Spleen (tissue), 11 donors: ENCODE measurements at regions not wholly inside any gene's neighbourhood (a gene's known extent, or its start where the extent isn't known, plus 50 kb on each side); places are given as distances from the start of the nearest gene placed in this dataset.
"Not testable (repeated sequence)": the region's sequence is repeated elsewhere in the genome, so short reads cannot be mapped to it uniquely, and the experiment has no call there.

Source experiments
- DNase-seq: peaks from one replicate; pipeline ENCODE4 v3.0.0-alpha.2; 2020
- H3K27ac ChIP-seq, 8 donors: fragments of 200-600 bp; sonication (generic) in 7 of 8; 1 replicate in 4 of 8; 2 replicates in 4 of 8; pipeline versions ENCODE4 v1.5.0 to v1.8.0; 2016 to 2021; ENCODE audit warnings: inconsistent platforms in 4 of 8, mild to moderate bottlenecking in 4 of 8, moderate library complexity in 1 of 8
- H3K27me3 ChIP-seq, 7 donors: fragments of 200-600 bp; sonication (generic) in 6 of 7; replicated peaks in 1 of 7; 1 replicate in 4 of 7; 2 replicates in 3 of 7; pipeline versions ENCODE4 v1.5.0 to v1.8.0; 2016 to 2021; ENCODE audit warnings: inconsistent platforms in 3 of 7, mild to moderate bottlenecking in 1 of 7
- H3K36me3 ChIP-seq, 6 donors: fragments of 200-600 bp; sonication (generic) in 5 of 6; 1 replicate in 4 of 6; 2 replicates in 2 of 6; pipeline versions ENCODE4 v1.5.0 to v1.8.0; 2016 to 2021; ENCODE audit warnings: inconsistent platforms in 2 of 6
- H3K4me1 ChIP-seq, 6 donors: fragments of 200-600 bp; sonication (generic) in 5 of 6; 1 replicate in 3 of 6; 2 replicates in 3 of 6; pipeline versions ENCODE4 v1.5.0 to v1.8.0; 2016 to 2021; ENCODE audit warnings: inconsistent platforms in 3 of 6
- H3K4me3 ChIP-seq, 8 donors: fragments of 200-600 bp; sonication (generic) in 7 of 8; 1 replicate in 4 of 8; 2 replicates in 4 of 8; pipeline versions ENCODE4 v1.5.0 to v1.8.0; 2016 to 2021; ENCODE audit warnings: inconsistent platforms in 4 of 8, mild to moderate bottlenecking in 4 of 8, moderate library complexity in 2 of 8
- H3K9me3 ChIP-seq, 8 donors: fragments of 200-600 bp; sonication (generic) in 7 of 8; 1 replicate in 4 of 8; 2 replicates in 4 of 8; pipeline versions ENCODE4 v1.5.0 to v1.8.0; 2016 to 2021; ENCODE audit warnings: inconsistent platforms in 4 of 8
- POLR2A ChIP-seq, 3 donors: fragments of 450-650 bp; IDR thresholded peaks; one replicate each; pipeline ENCODE4 v1.5.1; 2017; ENCODE audit warnings: antibody characterized with exemption in 3 of 3, mild to moderate bottlenecking in 1 of 3
- POLR2AphosphoS5 ChIP-seq, 3 donors: sonication (generic); formaldehyde crosslinking; IDR thresholded peaks; one replicate each; pipeline ENCODE4 v1.5.1; 2017; ENCODE audit warnings: antibody characterized with exemption in 3 of 3
- WGBS, 5 donors: extraction: QIAGEN DNeasy Blood & Tissue Kit in 3 of 5; methylation state at CpG; one replicate each; pipeline versions ENCODE4 v1.1.5 to v1.1.7; 2013 to 2018; 5-methylcytosine and 5-hydroxymethylcytosine counted together
- intact Hi-C: fragments of 100-400 bp; cut with DNase I; formaldehyde crosslinking; loops from one replicate; pipeline ENCODE4 v1.15.0; 2023; ENCODE audit warnings: low total_unique reads
- TF ChIP-seq, protein P1 (sequence below), 11 experiments: fragments of 200-600 bp in 7 of 11; fragments of 450-650 bp in 4 of 11; sonication (generic) in 4 of 11; IDR thresholded peaks in 8 of 11; conservative IDR thresholded peaks in 3 of 11; 1 replicate in 7 of 11; 2 replicates in 4 of 11; pipeline versions ENCODE4 v1.4.0 to v1.8.0; 2016 to 2021; ENCODE audit warnings: antibody characterized with exemption in 11 of 11, inconsistent platforms in 4 of 11, mild to moderate bottlenecking in 1 of 11
- donor health status: healthy with polysubstance abuse.
- donor health status: DM: no; HTN: no; CAD: no; lungs with moderate emphysema.
- donor health status: DM: no; HTN: no; CAD: no.
- donor health status: Bipolar disorder and iron deficiency.
- donor health status: healthy.
- donor health status: DM: no; HTN: no; CAD: no.
- donor health status: DM: yes; HTN: yes; CAD: no.

DNA sequence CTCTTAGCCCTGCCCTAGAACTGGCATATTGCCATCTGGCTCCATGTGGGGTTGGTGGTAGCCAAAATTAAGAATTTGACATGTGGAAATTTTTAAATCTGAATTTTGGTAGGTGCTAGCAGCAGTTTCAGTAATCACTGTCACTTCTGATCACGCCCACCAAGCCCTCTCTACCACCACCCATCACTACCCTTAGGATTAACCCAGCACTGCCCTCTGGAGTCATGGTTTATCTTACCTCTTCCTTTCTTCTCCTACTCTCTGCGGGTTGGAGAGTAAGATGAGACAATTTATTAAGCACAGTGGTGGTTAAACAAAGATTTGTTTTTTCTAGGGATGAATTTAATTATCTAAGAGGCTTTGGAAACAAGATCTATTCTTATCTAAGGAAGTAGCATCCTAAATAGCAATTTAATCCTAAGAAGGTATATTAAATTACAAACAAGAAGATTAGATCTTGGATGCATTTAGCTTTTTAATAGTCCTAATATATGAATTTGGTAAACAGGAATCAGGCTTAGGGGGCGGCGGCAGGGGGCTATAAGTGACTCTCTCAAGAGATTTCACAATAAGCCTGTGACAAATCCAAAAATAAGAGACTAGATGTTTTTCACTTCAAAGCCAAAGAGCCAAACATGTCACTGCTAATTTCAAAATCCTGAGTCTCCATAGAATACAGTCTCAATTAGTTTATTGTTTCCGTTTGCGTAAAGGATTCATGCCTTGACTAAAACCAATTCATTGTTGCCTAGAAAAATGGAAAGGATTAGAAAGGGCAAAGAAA, 498.4 kb upstream of the UBE2E2 start:
- intact Hi-C loops: no loop called here
- DNase-seq: no peak
- H3K27me3 ChIP-seq: no peaks in the 10 kb centered on the region
- H3K4me3 ChIP-seq: no peak overlapping the region
- no peak overlapping the region for H3K27ac ChIP-seq
- no peaks in the 10 kb centered on the region for H3K36me3 ChIP-seq
- TF ChIP-seq POLR2A (IDR thresholded peaks at IDR 0.05): no peak
- TF ChIP-seq POLR2AphosphoS5 (IDR thresholded peaks at IDR 0.05): no peak
- TF ChIP-seq, protein P1, sequence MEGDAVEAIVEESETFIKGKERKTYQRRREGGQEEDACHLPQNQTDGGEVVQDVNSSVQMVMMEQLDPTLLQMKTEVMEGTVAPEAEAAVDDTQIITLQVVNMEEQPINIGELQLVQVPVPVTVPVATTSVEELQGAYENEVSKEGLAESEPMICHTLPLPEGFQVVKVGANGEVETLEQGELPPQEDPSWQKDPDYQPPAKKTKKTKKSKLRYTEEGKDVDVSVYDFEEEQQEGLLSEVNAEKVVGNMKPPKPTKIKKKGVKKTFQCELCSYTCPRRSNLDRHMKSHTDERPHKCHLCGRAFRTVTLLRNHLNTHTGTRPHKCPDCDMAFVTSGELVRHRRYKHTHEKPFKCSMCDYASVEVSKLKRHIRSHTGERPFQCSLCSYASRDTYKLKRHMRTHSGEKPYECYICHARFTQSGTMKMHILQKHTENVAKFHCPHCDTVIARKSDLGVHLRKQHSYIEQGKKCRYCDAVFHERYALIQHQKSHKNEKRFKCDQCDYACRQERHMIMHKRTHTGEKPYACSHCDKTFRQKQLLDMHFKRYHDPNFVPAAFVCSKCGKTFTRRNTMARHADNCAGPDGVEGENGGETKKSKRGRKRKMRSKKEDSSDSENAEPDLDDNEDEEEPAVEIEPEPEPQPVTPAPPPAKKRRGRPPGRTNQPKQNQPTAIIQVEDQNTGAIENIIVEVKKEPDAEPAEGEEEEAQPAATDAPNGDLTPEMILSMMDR (IDR thresholded peaks at IDR 0.05 in 8 of 11, conservative IDR thresholded peaks at IDR 0.05 in 3 of 11): no peak
- WGBS, 5 donors: 66 to 87% (median 80%) methylated on average over 6 of the region's 6 CpGs
- H3K9me3 ChIP-seq: peaks cover 0 to 21% (median 14%) of the 10 kb centered on the region in 8 donors
- H3K4me1 ChIP-seq: no peaks in the 10 kb centered on the region

DNA sequence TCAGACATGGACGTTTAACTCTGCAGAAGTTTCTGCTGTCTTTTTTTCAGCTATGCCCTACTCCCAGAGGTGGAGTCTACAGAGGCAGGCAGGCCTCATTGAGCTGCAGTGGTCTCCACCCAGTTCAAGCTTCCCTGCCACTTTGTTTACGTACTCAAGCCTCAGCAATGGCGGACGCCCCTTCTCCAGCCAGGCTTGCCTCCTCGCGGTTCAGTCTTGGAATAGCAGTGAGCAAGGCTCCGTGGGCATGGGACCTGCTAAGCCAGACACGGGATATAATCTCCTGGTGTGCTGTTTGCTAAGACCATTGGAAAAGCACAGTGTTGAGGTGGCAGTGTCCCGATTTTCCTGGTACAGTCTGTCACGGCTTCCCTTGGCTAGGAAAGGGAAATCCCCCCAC, 496.2 kb upstream of the UBE2E2 start:
- intact Hi-C loops, H3K4me3 ChIP-seq, H3K4me1 ChIP-seq, H3K36me3 ChIP-seq, H3K27ac ChIP-seq, H3K27me3 ChIP-seq: not testable (repeated sequence)
- peaks cover 0 to 31% (median 14%) of the 10 kb centered on the region in 8 donors for H3K9me3 ChIP-seq
- WGBS, 5 donors: 89 to 91% (median 90%) methylated on average over 9 to 10 of the region's 10 CpGs
- DNase-seq: peak; percentile 37

DNA sequence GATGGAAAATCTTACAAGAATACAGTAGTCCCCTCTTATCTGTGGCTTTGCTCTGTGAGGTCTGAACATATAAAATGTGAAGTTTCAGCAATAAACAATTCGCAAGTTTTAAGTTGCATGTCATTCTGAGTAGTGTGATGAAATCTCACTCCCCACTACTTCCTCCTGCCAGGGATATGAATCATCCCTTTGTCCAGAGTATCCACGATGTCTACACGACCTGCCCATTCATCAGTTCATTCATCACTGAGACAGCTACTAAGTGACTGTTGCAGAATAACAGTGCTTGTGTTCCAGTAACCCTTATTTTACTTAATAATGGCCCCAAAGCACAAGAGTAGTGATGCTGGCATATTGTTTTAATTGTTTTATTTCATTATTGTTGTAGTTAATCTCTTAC, 489.2 kb upstream of the UBE2E2 start:
- Histone ChIP-seq H3K27ac (no peak overlapping the region), H3K4me3 (no peak overlapping the region), H3K36me3 (no peaks in the 10 kb centered on the region), H3K27me3 (no peaks in the 10 kb centered on the region), H3K9me3 (peaks cover 0 to 26% (median 7%) of the 10 kb centered on the region in 8 donors), H3K4me1 (no peaks in the 10 kb centered on the region)
- DNase-seq: no peak
- intact Hi-C loops: no loop called here
- TF ChIP-seq, protein P1 (IDR thresholded peaks at IDR 0.05 in 8 of 11, conservative IDR thresholded peaks at IDR 0.05 in 3 of 11): no peak
- no peak for TF ChIP-seq POLR2A (IDR thresholded peaks at IDR 0.05)
- TF ChIP-seq POLR2AphosphoS5 (IDR thresholded peaks at IDR 0.05): no peak
- whole genome bisulfite sequencing, 5 donors: 7 to 12% (median 9%) methylated on average over 3 of the region's 3 CpGs

DNA sequence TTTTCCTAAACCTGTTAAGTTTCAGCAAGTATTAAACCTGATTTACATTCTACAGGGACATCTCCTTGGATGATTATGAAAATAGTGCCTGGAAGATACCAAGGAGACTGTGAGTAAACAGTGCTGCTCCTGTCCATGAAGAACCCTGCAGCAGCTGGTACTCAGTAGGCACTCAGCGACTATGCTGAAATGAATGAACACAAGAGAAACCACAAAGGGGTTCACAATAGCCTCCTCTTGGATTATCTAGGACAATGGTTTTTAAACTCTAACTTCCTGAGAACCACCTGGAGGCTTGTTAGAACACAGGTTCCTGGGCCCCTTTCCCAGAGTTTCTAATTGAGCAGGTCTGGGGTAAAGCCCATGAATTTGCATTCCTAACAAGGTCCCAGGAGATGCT, 488.4 kb upstream of the UBE2E2 start:
- intact Hi-C loops: no loop called here
- Histone ChIP-seq H3K4me1 (no peaks in the 10 kb centered on the region), H3K27me3 (no peaks in the 10 kb centered on the region), H3K9me3 (peaks cover 0 to 28% (median 7%) of the 10 kb centered on the region in 8 donors), H3K4me3 (no peak overlapping the region), H3K36me3 (no peaks in the 10 kb centered on the region), H3K27ac (no peak overlapping the region)
- TF ChIP-seq, protein P1 (IDR thresholded peaks at IDR 0.05 in 8 of 11, conservative IDR thresholded peaks at IDR 0.05 in 3 of 11): no peak
- no peak for TF ChIP-seq POLR2A (IDR thresholded peaks at IDR 0.05)
- TF ChIP-seq POLR2AphosphoS5 (IDR thresholded peaks at IDR 0.05): no peak
- 72 to 90% (median 78%) methylated on average over 1 of the region's 1 CpG for WGBS, 5 donors
- no peak for DNase-seq
